Osteocyte (in vitro differentiated cells): ENCODE measurements at regions not wholly inside any gene's neighbourhood (a gene's known extent, or its start where the extent isn't known, plus 50 kb on each side); places are given as distances from the start of the nearest gene placed in this dataset.
A peak's percentile ranks its signal among the peaks of the same experiment; 100 is the strongest.

Experiments used
- DNase-seq: peaks from one replicate; pipeline ENCODE4 v3.0.0; 2021; ENCODE audit warnings: mixed read lengths; ENCODE audit not compliant: unreplicated experiment; ENCODE audit errors: extremely low spot score
- H3K27ac Mint-ChIP-seq: one replicate; pipeline ENCODE4 v1.8.0; 2021; ENCODE audit warnings: mild to moderate bottlenecking, mixed read lengths; ENCODE audit not compliant: unreplicated experiment
- H3K27me3 Mint-ChIP-seq: one replicate; pipeline ENCODE4 v1.8.0; 2021; ENCODE audit warnings: mixed read lengths; ENCODE audit not compliant: unreplicated experiment
- H3K36me3 Mint-ChIP-seq: one replicate; pipeline ENCODE4 v1.8.0; 2021; ENCODE audit warnings: mixed read lengths; ENCODE audit not compliant: unreplicated experiment
- H3K4me1 Mint-ChIP-seq: one replicate; pipeline ENCODE4 v1.8.0; 2021; ENCODE audit warnings: mixed read lengths; ENCODE audit not compliant: unreplicated experiment
- H3K4me3 Mint-ChIP-seq: one replicate; pipeline ENCODE4 v1.8.0; 2021; ENCODE audit warnings: mild to moderate bottlenecking, moderate library complexity, mixed read lengths; ENCODE audit not compliant: unreplicated experiment
- H3K9me3 Mint-ChIP-seq: one replicate; pipeline ENCODE4 v1.8.0; 2021; ENCODE audit warnings: mixed read lengths; ENCODE audit not compliant: unreplicated experiment
- CTCF ChIP-seq: fragments of 200-600 bp; sonication (generic); IDR thresholded peaks from 2 replicates; pipeline ENCODE4 v1.5.0; 2021; ENCODE audit warnings: antibody characterized with exemption, mild to moderate bottlenecking, moderate library complexity

GRCh38 chr2:163255086-163255485 lies 416.5 kb upstream of the KCNH7 start:
- Mint-ChIP-seq H3K27ac (no peak overlapping the region), H3K27me3 (no peaks in the 10 kb centered on the region), H3K4me3 (no peak overlapping the region), H3K36me3 (no peaks in the 10 kb centered on the region), H3K4me1 (peaks cover 16% of the 10 kb centered on the region), H3K9me3 (peaks cover 4% of the 10 kb centered on the region)
- no peak for TF ChIP-seq CTCF
- no peak for DNase-seq

- H3K36me3 Mint-ChIP-seq, result no peaks in the 10 kb centered on the region
- no peak overlapping the region for H3K4me3 Mint-ChIP-seq
- H3K27me3 Mint-ChIP-seq, result no peaks in the 10 kb centered on the region
- H3K4me1 Mint-ChIP-seq, result peaks cover 17% of the 10 kb centered on the region
- no peak for DNase-seq
- H3K27ac Mint-ChIP-seq, result no peak overlapping the region
- peaks cover 4% of the 10 kb centered on the region for H3K9me3 Mint-ChIP-seq
- TF ChIP-seq CTCF, result no peak
Observed at GRCh38 chr2:163253621-163254285, 415.2 kb upstream of the KCNH7 start.

DNA sequence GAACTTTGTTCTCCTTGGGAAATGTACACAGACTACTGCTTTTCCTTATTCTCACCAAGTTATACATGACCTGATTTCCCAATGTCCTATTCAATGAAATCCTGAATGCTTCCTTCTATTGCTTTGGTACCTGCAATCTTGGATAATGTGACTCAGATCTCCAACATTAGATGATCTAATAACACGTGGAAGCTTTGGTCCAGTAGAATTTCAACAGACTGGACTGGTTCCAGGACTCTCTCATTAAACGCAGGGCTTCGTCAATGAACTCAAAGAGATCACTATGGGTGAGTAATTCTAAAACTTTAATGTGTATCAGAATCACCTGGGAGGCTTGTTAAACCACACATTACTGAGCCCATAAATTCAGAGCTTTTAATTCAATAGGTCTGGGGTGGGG lies 413.6 kb upstream of the KCNH7 start:
- no peaks in the 10 kb centered on the region for H3K27me3 Mint-ChIP-seq
- peaks cover 30% of the 10 kb centered on the region for H3K4me1 Mint-ChIP-seq
- H3K9me3 Mint-ChIP-seq, result peaks cover 4% of the 10 kb centered on the region
- H3K36me3 Mint-ChIP-seq, result no peaks in the 10 kb centered on the region
- no peak for DNase-seq
- no peak for TF ChIP-seq CTCF
- H3K4me3 Mint-ChIP-seq, result no peak overlapping the region
- no peak overlapping the region for H3K27ac Mint-ChIP-seq

GRCh38 chr2:163248376-163249253 lies 410.0 kb upstream of the KCNH7 start:
- no peaks in the 10 kb centered on the region for H3K36me3 Mint-ChIP-seq
- no peak for DNase-seq
- no peak for TF ChIP-seq CTCF
- H3K27ac Mint-ChIP-seq, result no peak overlapping the region
- H3K4me3 Mint-ChIP-seq, result no peak overlapping the region
- peaks cover 4% of the 10 kb centered on the region for H3K9me3 Mint-ChIP-seq
- H3K4me1 Mint-ChIP-seq, result peaks cover 19% of the 10 kb centered on the region
- no peaks in the 10 kb centered on the region for H3K27me3 Mint-ChIP-seq

GRCh38 chr2:163247847-163248220 lies 409.3 kb upstream of the KCNH7 start:
- Mint-ChIP-seq H3K4me1 (peaks cover 19% of the 10 kb centered on the region), H3K27me3 (no peaks in the 10 kb centered on the region), H3K4me3 (no peak overlapping the region), H3K9me3 (peaks cover 7% of the 10 kb centered on the region), H3K36me3 (peaks cover 2% of the 10 kb centered on the region), H3K27ac (peak overlapping the region; percentile 6)
- no peak for TF ChIP-seq CTCF
- no peak for DNase-seq
